ENCODE measurements at regions not wholly inside any gene's neighbourhood (a gene's known extent, or its start where the extent isn't known, plus 50 kb on each side); places are given as distances from the start of the nearest gene placed in this dataset.

GRCh38 chr3:80701349-80701748 lies 933.6 kb upstream of the ROBO1 start:
- ATAC-seq (ENCODE audit: low FRiP score) = no peak
- no peak overlapping the region for H3K27ac ChIP-seq (ENCODE audit: low read depth in 1 of 2, low read length in 2 of 2)
- intact Hi-C loops (cut with DNase I) = no loop called here
- no peaks in the 10 kb centered on the region for H3K4me1 ChIP-seq (ENCODE audit: control insufficient read depth in 1 of 2, insufficient read depth in 2 of 2, low read length in 2 of 2)
- H3K4me3 ChIP-seq (ENCODE audit: low read length in 2 of 2) = no peak overlapping the region
- no peaks in the 10 kb centered on the region for H3K36me3 ChIP-seq (ENCODE audit: control insufficient read depth in 1 of 2, insufficient read depth in 2 of 2, low read length in 1 of 2)
- H3K27me3 ChIP-seq (ENCODE audit: control insufficient read depth in 1 of 2, insufficient read depth in 2 of 2, low read length in 1 of 2) = no peaks in the 10 kb centered on the region
- no peak for DNase-seq
- 71 to 76% methylated on average over 1 of the region's 1 CpG for WGBS, 2 donors
- peaks cover 4% of the 10 kb centered on the region for H3K9me3 ChIP-seq (ENCODE audit: control insufficient read depth, low read length)

DNA sequence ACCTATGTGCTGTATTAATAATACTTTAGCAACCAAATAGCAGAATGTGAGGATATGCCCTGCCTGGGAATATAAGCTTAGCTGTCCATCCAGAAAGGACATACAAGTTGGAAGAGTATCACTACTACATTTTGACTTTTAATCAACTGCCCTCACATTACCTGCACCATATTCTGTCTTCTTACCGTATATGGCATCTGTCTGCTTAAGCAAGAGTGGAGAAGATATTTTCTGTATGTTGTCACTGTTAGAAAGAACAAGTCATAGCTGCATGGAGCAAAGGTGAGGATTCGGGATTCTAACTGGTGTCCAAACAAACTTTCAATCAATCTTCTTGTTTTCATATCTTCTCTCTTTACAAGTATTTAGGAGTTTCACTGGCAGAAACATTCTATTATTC lies 929.5 kb upstream of the ROBO1 start:
- Histone ChIP-seq H3K27ac (ENCODE audit: low read depth in 1 of 2, low read length in 2 of 2) (no peak overlapping the region), H3K36me3 (ENCODE audit: control insufficient read depth in 1 of 2, insufficient read depth in 2 of 2, low read length in 1 of 2) (no peaks in the 10 kb centered on the region), H3K9me3 (ENCODE audit: control insufficient read depth, low read length) (no peaks in the 10 kb centered on the region), H3K4me3 (ENCODE audit: low read length in 2 of 2) (no peak overlapping the region), H3K4me1 (ENCODE audit: control insufficient read depth in 1 of 2, insufficient read depth in 2 of 2, low read length in 2 of 2) (no peaks in the 10 kb centered on the region), H3K27me3 (ENCODE audit: control insufficient read depth in 1 of 2, insufficient read depth in 2 of 2, low read length in 1 of 2) (no peaks in the 10 kb centered on the region)
- intact Hi-C loops (cut with DNase I) = no loop called here
- DNase-seq (no peak), ATAC-seq (ENCODE audit: low FRiP score) (no peak)
- 68 to 84% methylated on average over 2 of the region's 2 CpGs for WGBS, 2 donors

DNA sequence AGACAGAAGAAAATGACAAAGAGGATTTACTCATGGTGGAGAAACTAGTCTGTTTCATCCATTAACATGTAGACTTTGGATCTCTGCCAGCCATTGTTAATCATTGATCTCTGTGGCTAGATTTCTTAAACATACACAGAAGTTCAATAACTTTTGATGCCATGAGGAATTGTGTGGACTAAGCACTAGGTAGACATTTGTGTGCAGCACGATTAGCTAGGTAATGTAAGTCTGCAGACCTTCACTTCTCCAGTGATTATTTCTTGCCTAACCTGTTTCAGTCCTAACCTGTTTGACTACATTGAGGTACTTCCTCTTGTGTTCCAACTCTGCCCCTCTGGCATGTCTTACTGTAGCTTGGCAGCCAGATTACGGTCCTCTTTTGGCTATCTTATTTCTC lies 928.5 kb upstream of the ROBO1 start:
- H3K4me1 ChIP-seq (ENCODE audit: control insufficient read depth in 1 of 2, insufficient read depth in 2 of 2, low read length in 2 of 2) = no peaks in the 10 kb centered on the region
- H3K4me3 ChIP-seq (ENCODE audit: low read length in 2 of 2) = no peak overlapping the region
- 58 to 72% methylated on average over 2 of the region's 2 CpGs for WGBS, 2 donors
- H3K9me3 ChIP-seq (ENCODE audit: control insufficient read depth, low read length) = no peaks in the 10 kb centered on the region
- no peaks in the 10 kb centered on the region for H3K27me3 ChIP-seq (ENCODE audit: control insufficient read depth in 1 of 2, insufficient read depth in 2 of 2, low read length in 1 of 2)
- intact Hi-C loops (cut with DNase I) = no loop called here
- ATAC-seq (ENCODE audit: low FRiP score) (no peak), DNase-seq (no peak)
- H3K36me3 ChIP-seq (ENCODE audit: control insufficient read depth in 1 of 2, insufficient read depth in 2 of 2, low read length in 1 of 2) = no peaks in the 10 kb centered on the region
- no peak overlapping the region for H3K27ac ChIP-seq (ENCODE audit: low read depth in 1 of 2, low read length in 2 of 2)

- Histone ChIP-seq H3K4me1 (ENCODE audit: control insufficient read depth in 1 of 2, insufficient read depth in 2 of 2, low read length in 2 of 2) (no peaks in the 10 kb centered on the region), H3K9me3 (ENCODE audit: control insufficient read depth, low read length) (no peaks in the 10 kb centered on the region), H3K36me3 (ENCODE audit: control insufficient read depth in 1 of 2, insufficient read depth in 2 of 2, low read length in 1 of 2) (no peaks in the 10 kb centered on the region), H3K27me3 (ENCODE audit: control insufficient read depth in 1 of 2, insufficient read depth in 2 of 2, low read length in 1 of 2) (no peaks in the 10 kb centered on the region), H3K27ac (ENCODE audit: low read depth in 1 of 2, low read length in 2 of 2) (no peak overlapping the region), H3K4me3 (ENCODE audit: low read length in 2 of 2) (no peak overlapping the region)
- DNase-seq (no peak), ATAC-seq (ENCODE audit: low FRiP score) (no peak)
- intact Hi-C loops (cut with DNase I) = no loop called here
- 0 to 2% methylated on average over 2 of the region's 2 CpGs for WGBS, 2 donors
Measured at GRCh38 chr3:80688814-80689213, 921.0 kb upstream of the ROBO1 start.

DNA sequence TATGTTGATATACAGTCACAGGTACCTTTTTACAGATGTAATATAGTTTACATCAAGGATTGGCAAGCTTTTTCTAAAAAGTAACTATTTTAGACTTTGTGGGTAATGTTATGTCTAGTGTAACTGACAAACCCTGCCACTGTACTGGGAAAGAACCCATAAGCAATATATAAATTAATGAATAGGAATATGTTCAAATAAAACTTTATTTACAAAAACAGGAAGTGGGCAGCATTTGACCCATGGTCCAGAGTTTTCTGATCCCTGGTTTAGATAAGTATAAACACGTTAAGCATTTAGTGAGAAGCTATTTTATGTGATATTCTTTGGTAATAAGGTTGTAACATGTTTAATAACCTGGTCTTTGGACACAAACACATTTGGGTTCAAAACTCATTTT lies 915.2 kb upstream of the ROBO1 start:
- no peak overlapping the region for H3K4me3 ChIP-seq (ENCODE audit: low read length in 2 of 2)
- WGBS, 2 donors = 71 to 79% methylated on average over 1 of the region's 1 CpG
- no peaks in the 10 kb centered on the region for H3K4me1 ChIP-seq (ENCODE audit: control insufficient read depth in 1 of 2, insufficient read depth in 2 of 2, low read length in 2 of 2)
- DNase-seq (no peak), ATAC-seq (ENCODE audit: low FRiP score) (no peak)
- no peaks in the 10 kb centered on the region for H3K27me3 ChIP-seq (ENCODE audit: control insufficient read depth in 1 of 2, insufficient read depth in 2 of 2, low read length in 1 of 2)
- no peak overlapping the region for H3K27ac ChIP-seq (ENCODE audit: low read depth in 1 of 2, low read length in 2 of 2)
- H3K9me3 ChIP-seq (ENCODE audit: control insufficient read depth, low read length) = no peaks in the 10 kb centered on the region
- H3K36me3 ChIP-seq (ENCODE audit: control insufficient read depth in 1 of 2, insufficient read depth in 2 of 2, low read length in 1 of 2) = no peaks in the 10 kb centered on the region
- intact Hi-C loops (cut with DNase I) = no loop called here

GRCh38 chr3:80682235-80682634 lies 914.4 kb upstream of the ROBO1 start:
- intact Hi-C loops (cut with DNase I) = no loop called here

DNA sequence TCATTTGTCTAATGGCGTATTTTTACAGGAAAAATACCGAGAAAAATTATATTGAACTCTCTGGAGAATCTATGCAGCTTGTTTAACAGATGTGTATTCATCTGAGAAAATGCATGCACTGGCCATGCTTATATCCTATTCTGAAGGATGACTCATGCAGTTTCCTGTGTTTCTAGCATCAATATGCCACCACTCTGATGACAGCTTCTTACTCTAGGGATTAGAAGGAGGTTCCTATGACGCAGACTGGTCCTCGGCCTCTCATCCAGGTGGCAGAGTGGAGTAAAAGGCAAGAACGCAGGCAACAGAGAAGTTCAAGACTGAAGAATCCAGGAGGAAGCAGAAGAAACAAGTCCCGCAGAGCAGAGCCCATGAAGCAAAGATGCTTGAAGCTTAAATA lies 910.0 kb upstream of the ROBO1 start:
- H3K4me1 ChIP-seq (ENCODE audit: control insufficient read depth in 1 of 2, insufficient read depth in 2 of 2, low read length in 2 of 2) = no peaks in the 10 kb centered on the region
- no peak overlapping the region for H3K4me3 ChIP-seq (ENCODE audit: low read length in 2 of 2)
- no peak for ATAC-seq (ENCODE audit: low FRiP score)
- no peak overlapping the region for H3K27ac ChIP-seq (ENCODE audit: low read depth in 1 of 2, low read length in 2 of 2)
- intact Hi-C loops (cut with DNase I) = no loop called here
- no peaks in the 10 kb centered on the region for H3K9me3 ChIP-seq (ENCODE audit: control insufficient read depth, low read length)
- H3K36me3 ChIP-seq (ENCODE audit: control insufficient read depth in 1 of 2, insufficient read depth in 2 of 2, low read length in 1 of 2) = no peaks in the 10 kb centered on the region
- WGBS, 2 donors = 32% methylated on average over 6 of the region's 6 CpGs
- no peak for DNase-seq
- no peaks in the 10 kb centered on the region for H3K27me3 ChIP-seq (ENCODE audit: control insufficient read depth in 1 of 2, insufficient read depth in 2 of 2, low read length in 1 of 2)

More at GRCh38 chr3:80682235-80682634, 914.4 kb upstream of the ROBO1 start:
- H3K27me3 ChIP-seq (ENCODE audit: control insufficient read depth in 1 of 2, insufficient read depth in 2 of 2, low read length in 1 of 2) = no peaks in the 10 kb centered on the region
- H3K27ac ChIP-seq (ENCODE audit: low read depth in 1 of 2, low read length in 2 of 2) = no peak overlapping the region
- H3K9me3 ChIP-seq (ENCODE audit: control insufficient read depth, low read length) = no peaks in the 10 kb centered on the region
- no peaks in the 10 kb centered on the region for H3K4me1 ChIP-seq (ENCODE audit: control insufficient read depth in 1 of 2, insufficient read depth in 2 of 2, low read length in 2 of 2)
- no peak for DNase-seq
- H3K36me3 ChIP-seq (ENCODE audit: control insufficient read depth in 1 of 2, insufficient read depth in 2 of 2, low read length in 1 of 2) = no peaks in the 10 kb centered on the region
- ATAC-seq (ENCODE audit: low FRiP score) = no peak
- no peak overlapping the region for H3K4me3 ChIP-seq (ENCODE audit: low read length in 2 of 2)

DNA sequence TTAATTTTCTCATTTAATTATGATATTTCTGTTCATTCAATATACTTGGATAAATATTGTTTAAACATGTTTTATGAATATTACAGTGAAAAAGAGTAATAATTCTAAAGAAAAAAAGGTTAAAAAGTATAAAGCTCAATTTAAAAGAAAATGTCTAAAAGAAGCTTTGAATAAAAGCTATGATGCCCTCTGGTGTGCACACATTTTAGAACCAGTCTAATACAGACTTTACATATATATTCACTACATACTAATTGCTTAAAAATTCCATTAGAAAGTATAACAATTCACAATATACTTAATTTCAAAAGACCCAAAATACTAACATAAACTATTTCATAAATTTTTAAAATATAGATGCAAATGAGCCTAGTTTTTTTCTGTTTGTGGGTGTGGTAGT lies 909.1 kb upstream of the ROBO1 start:
- H3K27ac ChIP-seq (ENCODE audit: low read depth in 1 of 2, low read length in 2 of 2) = no peak overlapping the region
- no peaks in the 10 kb centered on the region for H3K4me1 ChIP-seq (ENCODE audit: control insufficient read depth in 1 of 2, insufficient read depth in 2 of 2, low read length in 2 of 2)
- no peak overlapping the region for H3K4me3 ChIP-seq (ENCODE audit: low read length in 2 of 2)
- no peak for ATAC-seq (ENCODE audit: low FRiP score)
- H3K27me3 ChIP-seq (ENCODE audit: control insufficient read depth in 1 of 2, insufficient read depth in 2 of 2, low read length in 1 of 2) = no peaks in the 10 kb centered on the region
- intact Hi-C loops (cut with DNase I) = no loop called here
- H3K9me3 ChIP-seq (ENCODE audit: control insufficient read depth, low read length) = no peaks in the 10 kb centered on the region
- no peaks in the 10 kb centered on the region for H3K36me3 ChIP-seq (ENCODE audit: control insufficient read depth in 1 of 2, insufficient read depth in 2 of 2, low read length in 1 of 2)
- DNase-seq = no peak

GRCh38 chr3:80676261-80676660 lies 908.5 kb upstream of the ROBO1 start:
- intact Hi-C loops (cut with DNase I) = no loop called here
- H3K4me1 ChIP-seq (ENCODE audit: control insufficient read depth in 1 of 2, insufficient read depth in 2 of 2, low read length in 2 of 2) = no peaks in the 10 kb centered on the region
- no peaks in the 10 kb centered on the region for H3K9me3 ChIP-seq (ENCODE audit: control insufficient read depth, low read length)
- H3K27ac ChIP-seq (ENCODE audit: low read depth in 1 of 2, low read length in 2 of 2) = no peak overlapping the region
- no peak overlapping the region for H3K4me3 ChIP-seq (ENCODE audit: low read length in 2 of 2)
- ATAC-seq (ENCODE audit: low FRiP score) (no peak), DNase-seq (no peak)
- H3K36me3 ChIP-seq (ENCODE audit: control insufficient read depth in 1 of 2, insufficient read depth in 2 of 2, low read length in 1 of 2) = no peaks in the 10 kb centered on the region
- WGBS, 2 donors = 63 to 69% methylated on average over 2 of the region's 2 CpGs
- H3K27me3 ChIP-seq (ENCODE audit: control insufficient read depth in 1 of 2, insufficient read depth in 2 of 2, low read length in 1 of 2) = no peaks in the 10 kb centered on the region

- DNase-seq (no peak), ATAC-seq (ENCODE audit: low FRiP score) (no peak)
- Histone ChIP-seq H3K27ac (ENCODE audit: low read depth in 1 of 2, low read length in 2 of 2) (no peak overlapping the region), H3K9me3 (ENCODE audit: control insufficient read depth, low read length) (no peaks in the 10 kb centered on the region), H3K27me3 (ENCODE audit: control insufficient read depth in 1 of 2, insufficient read depth in 2 of 2, low read length in 1 of 2) (no peaks in the 10 kb centered on the region), H3K36me3 (ENCODE audit: control insufficient read depth in 1 of 2, insufficient read depth in 2 of 2, low read length in 1 of 2) (no peaks in the 10 kb centered on the region), H3K4me1 (ENCODE audit: control insufficient read depth in 1 of 2, insufficient read depth in 2 of 2, low read length in 2 of 2) (no peaks in the 10 kb centered on the region), H3K4me3 (ENCODE audit: low read length in 2 of 2) (no peak overlapping the region)
- WGBS, 2 donors = 39 to 49% methylated on average over 4 of the region's 4 CpGs
- intact Hi-C loops (cut with DNase I) = no loop called here
Measured at GRCh38 chr3:80675790-80676189, 908.0 kb upstream of the ROBO1 start.

Data from aorta (tissue), 5 donors.